Superior temporal gyrus (tissue), 1 donor: ENCODE measurements at regions not wholly inside any gene's neighbourhood (a gene's known extent, or its start where the extent isn't known, plus 50 kb on each side); places are given as distances from the start of the nearest gene placed in this dataset.

Experiments used
- DNase-seq: peaks from one replicate; pipeline ENCODE4 v3.0.0-alpha.2; 2016; ENCODE audit errors: extremely low spot score

DNA sequence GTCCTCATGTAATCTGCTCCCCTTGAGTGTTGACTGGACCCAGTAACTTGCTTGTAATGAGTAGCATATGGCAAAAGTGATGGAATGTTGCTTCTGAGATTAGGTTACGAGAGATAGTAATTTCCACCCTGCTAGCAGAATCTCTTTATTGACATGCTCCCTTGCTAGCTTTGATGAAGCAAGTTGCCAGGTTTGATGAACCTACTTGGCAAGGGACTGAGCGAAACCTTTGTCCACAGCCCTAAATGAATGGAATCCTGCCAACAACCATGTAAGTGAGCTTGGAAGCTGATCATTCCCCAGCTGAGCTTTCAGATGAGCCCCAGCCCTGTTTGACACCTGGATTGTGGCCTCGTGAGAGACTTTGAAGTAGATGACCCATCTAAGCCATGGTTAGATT lies 120.8 kb upstream of the PLXNC1 start:
- no peak for DNase-seq

DNA sequence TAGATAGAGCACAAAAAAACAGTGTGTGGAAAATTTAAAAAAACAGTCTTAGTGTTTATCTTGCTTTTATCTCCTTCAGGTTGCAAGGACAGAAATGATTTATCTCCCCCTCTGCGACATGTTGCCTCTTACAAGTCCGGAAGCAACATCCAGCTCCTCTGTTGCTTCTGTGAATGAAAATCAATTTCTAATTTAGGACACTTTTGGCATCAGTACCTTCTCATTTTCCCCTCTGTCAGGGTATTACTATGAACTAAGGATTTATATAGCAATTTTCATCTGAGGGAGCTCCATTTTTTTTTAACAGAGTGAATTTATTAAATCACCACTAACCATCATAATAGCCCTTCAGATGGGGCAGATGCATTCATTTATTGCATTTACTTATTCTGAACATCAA lies 116.6 kb upstream of the PLXNC1 start:
- no peak for DNase-seq

DNA sequence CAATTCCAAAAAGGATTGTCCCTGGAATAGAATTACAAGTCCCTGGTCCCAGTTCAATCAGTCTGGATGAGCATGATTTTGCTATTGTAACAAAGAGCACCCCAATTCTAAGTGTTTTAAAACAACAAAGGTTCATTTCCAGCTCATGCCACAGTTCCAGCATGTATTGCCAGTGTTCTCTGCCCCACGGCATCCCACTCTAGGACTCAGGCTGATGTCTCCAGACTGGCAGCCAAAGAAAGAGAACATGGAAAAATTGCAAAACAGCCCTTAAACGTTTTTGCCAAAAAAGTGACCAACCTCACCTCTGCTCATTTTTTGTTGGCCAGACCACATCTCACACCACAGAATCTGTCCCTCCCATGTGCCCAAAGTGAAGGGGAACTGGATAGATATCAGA lies 116.0 kb upstream of the PLXNC1 start:
- DNase-seq = no peak

DNA sequence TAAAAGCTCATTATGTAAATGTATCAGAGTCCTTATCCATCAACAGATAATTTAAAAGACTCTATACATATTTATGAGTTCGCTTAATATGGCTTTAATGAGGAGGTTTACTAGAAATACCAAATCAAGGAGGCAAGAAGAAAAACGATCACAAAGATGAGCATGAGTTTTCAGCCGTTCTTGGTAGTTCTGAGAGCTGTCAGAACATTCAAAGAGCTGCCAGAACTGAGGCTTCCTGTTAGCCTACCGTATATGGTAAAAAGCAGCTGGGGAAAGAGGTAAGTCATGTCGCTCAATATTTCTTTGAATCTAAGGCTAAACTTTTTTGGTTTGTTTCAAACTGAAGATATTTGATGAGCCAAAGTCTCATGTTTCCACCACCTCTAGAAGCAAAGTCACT lies 115.3 kb upstream of the PLXNC1 start:
- DNase-seq = no peak

DNA sequence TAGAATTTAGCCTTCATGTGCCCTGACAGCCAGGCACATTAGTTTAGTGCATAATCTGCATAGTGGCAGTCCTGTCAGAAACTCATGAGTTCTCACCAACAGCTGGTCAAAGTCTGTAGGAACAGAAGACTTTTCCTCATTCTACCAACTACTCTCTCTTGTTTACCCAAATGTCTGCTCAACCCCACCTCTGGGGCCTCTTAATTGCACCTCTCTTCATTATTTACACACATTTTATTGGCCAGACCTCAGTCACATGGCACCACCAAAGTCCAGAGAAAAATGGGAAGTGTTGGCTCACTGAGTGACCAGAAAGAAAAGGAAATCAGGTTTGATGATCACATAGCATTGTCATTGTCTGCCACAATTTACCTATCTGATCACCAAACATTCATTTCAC lies 114.6 kb upstream of the PLXNC1 start:
- DNase-seq = no peak

DNA sequence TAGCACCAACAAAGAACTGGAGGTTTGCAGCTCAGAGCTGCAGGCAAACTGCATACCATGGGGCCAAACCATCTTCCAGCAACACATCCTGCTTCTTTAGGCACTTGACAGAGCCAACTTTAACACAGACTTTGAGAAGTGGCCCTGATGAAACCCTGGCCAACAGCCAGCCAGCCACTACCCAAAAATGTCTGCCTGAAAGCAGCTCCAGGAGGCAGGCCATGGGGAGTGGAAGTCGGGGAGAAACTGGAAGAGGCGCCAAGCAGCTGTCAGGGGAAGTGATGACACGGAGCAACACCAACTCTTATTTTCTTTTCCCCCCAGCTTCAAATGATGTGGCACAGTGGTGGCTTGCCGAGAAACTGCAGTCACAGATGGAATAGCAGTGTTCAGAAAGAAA lies 110.9 kb upstream of the PLXNC1 start:
- no peak for DNase-seq

DNA sequence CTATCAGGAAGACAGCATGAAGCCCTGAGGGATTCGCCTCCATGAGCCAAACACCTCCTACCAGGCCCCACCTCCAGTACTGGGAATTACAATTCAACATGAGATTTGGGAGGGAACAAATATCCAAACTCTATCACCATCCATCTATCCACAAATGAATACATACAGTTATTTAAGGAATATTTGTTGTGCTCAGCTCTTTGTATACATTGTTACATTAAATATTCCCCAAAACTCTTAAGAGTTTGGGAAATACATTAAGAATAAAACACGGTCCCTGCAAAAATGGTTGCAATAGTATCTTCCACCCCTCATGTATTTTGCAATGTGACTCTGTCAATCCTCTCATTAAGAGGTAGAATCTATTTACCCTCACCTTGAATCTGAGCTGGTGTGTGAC lies 109.8 kb upstream of the PLXNC1 start:
- DNase-seq = no peak

DNA sequence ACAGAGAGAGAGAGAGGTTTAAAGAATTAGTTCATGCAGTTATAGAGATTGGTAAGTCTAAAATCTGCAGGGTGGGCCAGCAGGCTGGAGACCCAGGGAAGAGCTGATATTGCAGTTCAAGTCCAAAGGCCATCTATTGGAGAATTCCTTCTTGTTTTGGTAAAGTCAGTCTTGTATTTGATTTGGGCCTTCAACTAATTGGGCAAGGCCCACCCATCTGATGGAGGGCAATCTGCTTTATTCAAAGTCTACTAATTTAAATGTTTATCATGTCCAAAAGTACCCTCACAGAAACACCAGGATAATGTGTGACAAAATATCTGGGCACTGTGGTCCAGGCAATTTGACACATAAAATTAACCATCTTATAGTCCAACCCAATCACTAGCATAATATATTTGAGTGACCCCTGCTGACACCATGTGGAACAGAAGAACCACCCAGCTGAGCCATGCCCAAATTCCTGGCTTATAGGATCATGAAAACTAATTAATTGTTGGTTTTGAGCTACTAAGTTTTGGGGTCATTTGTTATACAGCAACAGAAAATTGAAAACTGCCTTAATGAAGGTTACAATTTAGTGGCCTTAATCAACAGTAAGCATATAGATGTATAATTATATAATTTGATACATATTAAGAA lies 109.1 kb upstream of the PLXNC1 start:
- DNase-seq = no peak

DNA sequence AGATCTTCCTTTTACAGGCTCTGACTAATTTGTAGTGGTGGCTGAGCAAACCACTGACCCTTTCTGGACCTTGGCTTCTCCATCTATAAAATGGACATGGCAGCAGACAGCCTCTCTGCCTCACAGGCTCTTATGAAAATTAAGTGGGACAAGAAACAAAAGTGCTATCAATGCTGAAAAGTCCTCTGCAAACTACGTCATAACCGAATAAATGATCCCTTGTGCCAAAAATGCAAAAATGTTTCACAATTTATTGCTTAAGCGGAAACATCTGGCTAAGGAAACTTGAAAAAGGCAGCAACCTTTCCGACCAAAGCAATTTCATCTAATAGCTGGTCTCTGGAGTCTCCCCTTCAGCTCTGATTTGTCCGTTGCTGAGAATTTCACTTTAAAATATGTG lies 108.5 kb upstream of the PLXNC1 start:
- no peak for DNase-seq

DNA sequence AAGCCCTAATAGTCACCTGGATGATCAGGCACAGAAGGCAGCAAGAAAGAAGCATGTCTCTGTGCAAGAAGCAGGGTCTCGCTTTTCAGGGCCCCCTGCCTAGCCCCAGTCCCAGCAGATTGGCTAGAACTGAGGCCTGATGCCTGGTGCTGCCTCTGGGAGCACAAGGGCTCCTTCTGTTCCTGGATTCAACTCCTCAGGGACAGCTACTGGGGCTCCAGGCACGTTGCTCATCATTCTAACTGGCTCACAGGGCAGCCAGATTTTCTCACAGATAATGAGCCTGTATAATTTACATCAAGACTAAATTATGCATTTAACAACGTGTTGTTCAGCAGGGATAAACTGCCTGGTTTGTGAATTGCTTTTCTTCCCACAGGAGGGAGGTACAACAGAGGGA lies 106.5 kb upstream of the PLXNC1 start:
- DNase-seq = no peak

DNA sequence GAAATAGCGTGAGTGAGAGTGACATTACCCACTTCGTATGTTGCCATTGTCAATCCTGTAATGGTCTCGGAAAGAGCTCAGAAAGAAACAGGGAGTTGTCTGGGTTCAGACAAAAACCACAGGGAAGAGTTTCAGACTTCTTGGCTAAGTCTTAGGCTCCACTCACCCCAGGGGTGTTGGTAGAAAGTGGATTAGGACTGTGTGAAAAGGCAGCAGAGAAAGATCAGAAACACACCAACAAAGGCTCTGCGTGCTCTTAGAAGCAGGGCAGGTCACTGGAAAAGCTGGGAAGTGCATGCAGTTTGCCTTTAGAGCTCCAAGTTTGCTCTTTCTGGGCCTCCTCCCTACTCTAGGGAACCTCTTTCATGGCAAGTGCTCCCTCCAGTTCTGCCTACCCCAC lies 106.1 kb upstream of the PLXNC1 start:
- no peak for DNase-seq

DNA sequence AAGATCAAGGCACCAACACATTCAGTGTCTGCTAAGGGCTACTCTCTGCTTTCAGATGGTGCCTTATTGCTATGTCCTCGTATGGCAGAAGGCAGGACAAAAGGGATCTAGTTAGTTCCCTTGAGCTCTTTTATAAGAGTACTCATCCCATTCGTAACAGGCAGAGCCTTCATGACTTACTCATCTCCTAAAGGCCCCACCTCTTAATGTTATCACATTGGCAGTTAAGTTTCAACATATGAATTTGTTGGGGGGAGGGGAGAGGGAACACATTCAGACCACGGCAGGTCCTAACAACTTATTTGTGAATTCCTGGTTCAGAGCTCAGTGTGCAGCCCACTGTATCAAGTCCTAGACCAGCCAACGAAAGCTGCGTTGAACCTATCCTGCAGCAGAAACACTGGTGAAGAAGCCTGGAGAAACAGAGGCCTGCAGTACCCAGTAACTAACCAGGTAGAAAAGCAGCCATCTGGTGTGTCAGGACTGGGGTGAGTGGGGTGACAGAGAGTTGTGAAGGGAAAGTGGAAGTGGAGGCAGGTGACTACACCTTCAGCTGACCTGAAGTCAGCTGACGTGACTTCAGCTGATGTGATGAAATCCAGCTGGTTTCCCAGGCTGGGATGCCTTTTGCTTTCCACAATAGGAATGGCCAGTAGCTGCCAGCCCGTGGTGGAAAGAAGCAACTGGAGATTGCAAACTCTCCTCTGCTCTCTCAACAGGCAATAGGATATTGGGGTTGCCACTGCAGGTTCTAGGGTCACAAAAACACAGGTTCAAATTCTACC lies 101.6 kb upstream of the PLXNC1 start:
- no peak for DNase-seq

DNA sequence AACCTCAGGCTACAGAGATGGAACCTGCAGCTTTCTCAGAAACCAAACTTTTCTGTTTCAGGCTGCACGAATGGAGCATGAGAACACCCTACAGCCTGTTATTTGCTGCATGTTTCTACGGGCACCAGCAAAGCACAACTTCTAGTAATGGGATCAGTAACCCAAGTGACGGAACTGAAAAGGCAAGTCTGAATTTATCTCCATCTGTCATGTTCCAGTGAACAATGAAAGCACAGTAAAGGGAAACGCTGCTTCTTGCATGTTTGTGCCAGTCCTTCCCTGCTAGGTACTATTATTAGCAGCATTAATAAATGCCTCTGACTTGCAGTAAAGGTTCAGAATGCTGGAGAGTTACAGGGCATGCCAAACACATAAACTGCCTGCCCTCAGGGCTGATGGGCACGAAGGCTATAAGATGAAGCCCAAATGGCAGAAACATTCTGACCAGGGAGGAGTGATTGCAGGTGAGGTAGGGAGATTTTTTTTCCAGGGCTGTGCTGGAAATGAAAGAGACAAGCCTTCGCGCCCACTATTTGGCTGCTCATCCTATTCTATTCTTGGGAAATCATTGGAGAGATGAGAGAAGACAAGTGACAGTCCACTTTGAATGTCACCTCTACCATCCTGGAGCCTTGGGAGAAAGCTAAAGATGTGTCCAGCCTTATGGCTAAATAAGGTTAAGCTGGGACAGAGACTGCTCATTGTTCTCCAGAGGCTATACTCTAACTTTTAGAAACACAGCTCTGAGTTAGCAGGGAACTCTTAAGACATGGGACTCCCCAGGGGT lies 100.4 kb upstream of the PLXNC1 start:
- DNase-seq = no peak

DNA sequence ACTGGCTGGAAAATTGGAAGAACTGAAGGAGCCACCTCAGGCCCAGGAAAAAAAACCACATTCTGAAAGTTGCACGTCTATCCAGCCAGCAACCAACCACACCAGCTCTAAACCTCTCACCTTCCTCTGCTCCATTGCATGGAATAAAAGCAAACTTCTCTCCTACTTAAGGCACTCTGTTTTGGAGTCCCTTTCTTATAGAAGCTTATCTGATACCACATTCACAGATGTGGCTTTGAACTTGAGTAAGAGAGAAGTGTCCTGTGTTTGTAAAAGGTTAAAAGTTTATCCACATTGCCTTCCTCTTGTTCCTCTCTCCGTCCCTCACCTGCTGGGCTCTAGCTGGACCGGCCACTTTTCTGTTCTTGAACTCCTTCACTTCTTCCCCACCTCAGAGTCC lies 99.6 kb upstream of the PLXNC1 start:
- no peak for DNase-seq

DNA sequence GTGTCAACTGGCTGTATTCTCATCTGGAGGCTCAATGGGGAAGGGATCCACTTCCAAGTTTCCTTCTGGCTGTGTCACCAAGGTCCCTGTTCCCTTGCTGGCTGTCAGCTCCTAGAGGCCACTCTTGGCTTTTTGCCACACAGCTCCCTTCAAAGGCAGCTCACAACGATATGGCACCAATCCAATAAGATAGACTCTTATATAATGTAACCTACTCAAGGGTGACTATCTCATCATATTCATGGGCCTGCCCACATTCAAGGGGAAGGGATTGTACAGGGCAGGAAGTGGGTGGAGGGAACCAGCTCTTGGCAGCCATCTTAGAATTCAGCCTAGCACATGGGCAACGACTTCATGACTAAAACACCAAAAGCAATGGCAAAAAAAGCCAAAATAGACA lies 98.7 kb upstream of the PLXNC1 start:
- no peak for DNase-seq

DNA sequence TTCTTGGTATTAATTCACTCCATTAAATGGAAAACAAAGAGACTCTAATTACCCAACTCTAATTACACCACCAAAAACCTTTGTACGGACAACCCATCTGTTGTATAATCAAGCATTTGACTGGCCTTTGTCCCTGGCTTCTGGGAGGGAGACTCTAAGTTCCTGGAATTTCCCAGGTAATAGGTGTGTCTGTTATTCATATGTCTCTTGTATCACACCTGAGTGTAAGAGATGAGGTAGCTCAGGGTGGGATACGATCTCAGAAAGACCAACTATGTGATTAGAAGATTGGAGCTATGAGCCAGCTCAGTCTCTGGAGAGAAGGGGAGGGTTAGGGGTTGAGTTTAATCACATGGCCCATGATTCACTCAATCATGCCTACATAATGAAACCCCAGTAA lies 94.7 kb upstream of the PLXNC1 start:
- no peak for DNase-seq

DNA sequence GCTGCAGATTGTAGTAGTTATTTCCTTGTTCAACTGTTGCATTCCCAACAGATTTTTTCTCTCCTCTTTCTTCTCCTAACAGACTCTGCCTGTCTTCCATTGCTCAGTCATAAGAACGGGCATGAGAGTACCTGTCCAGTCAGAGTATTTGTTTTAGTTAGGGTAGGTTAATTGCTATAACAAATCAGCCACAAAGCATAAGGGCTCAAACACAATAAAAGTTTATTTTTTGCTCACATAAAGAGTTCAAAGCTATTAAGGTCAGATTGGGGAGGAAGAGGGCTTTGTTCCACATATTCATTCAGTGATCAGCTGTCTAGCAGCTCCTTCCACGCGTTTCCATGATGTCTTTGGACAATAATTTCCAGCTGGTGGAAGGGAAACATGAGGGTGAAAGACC lies 92.8 kb upstream of the PLXNC1 start:
- no peak for DNase-seq

DNA sequence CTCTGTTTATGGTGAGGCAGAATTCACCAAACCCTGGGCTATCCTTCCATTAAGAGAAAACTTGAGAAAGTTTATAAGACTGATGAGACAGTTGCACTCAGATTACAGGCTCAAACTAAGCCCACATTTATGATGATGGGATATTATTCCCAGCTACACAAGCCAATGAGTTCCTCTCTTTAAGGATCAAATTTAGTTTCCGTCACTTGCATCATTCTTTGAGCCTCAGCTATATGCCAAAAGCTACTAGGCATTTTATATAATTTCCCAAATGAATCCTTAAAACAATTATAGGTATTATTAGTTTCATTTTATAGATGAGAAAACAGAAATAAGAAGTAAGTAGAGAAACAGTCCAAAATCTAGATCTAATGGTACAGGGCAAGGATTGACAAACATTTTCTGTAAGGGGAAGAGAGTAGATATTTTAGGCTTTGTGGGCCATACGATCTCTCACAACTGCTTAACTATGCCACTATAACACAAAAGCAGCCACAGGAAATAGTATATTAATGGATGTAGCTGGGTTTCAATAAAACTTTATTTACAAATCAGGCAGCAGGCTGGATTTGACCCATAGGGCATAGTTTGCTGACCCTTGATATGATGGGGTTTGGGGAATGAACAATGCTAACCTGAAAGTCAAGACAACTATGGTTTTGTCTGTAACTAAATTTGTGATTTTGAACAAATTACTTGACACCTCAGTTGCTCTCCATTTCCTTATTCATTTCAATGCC lies 91.8 kb upstream of the PLXNC1 start:
- DNase-seq = no peak

DNA sequence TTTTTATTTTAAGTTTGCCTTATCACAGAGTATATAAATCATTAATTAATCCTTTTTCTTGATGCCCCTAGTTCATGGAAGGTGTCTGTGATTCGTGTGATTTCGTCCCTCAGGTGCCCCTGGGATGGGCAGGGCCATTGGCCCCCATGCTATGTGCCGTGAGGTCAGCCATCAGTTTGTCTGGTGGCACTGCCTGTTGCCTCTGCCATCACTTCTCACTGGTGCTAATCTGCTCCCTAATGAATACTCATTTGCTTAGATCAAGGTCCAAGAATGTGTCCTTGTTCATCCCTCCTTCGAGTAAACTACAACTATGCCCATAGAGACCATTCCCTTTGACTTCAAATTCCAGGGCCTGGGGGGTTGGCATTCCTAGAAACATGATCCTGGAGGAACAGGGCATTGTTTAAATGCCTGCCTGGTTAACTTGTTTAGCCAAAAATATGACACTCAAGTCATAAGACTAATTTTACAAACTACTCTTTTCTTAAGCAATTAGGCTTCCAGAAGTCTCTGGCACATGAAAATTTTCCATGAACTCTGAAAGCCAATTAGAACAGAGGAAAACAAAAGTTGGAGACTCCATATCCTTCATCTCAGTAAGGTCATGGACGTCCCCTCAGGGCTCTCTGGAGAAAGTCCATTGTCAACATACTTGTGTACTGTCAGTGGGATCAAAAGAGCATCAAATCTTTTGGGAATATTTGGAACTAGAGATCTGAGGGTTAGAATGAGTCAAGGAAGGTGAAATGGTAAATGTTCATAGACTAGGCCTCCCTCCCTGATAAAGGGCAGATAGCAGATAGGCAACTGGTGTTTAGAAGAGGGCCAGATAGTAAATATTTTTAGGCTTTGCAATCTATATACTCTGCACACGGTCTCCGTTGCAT lies 90.9 kb upstream of the PLXNC1 start:
- DNase-seq = no peak

DNA sequence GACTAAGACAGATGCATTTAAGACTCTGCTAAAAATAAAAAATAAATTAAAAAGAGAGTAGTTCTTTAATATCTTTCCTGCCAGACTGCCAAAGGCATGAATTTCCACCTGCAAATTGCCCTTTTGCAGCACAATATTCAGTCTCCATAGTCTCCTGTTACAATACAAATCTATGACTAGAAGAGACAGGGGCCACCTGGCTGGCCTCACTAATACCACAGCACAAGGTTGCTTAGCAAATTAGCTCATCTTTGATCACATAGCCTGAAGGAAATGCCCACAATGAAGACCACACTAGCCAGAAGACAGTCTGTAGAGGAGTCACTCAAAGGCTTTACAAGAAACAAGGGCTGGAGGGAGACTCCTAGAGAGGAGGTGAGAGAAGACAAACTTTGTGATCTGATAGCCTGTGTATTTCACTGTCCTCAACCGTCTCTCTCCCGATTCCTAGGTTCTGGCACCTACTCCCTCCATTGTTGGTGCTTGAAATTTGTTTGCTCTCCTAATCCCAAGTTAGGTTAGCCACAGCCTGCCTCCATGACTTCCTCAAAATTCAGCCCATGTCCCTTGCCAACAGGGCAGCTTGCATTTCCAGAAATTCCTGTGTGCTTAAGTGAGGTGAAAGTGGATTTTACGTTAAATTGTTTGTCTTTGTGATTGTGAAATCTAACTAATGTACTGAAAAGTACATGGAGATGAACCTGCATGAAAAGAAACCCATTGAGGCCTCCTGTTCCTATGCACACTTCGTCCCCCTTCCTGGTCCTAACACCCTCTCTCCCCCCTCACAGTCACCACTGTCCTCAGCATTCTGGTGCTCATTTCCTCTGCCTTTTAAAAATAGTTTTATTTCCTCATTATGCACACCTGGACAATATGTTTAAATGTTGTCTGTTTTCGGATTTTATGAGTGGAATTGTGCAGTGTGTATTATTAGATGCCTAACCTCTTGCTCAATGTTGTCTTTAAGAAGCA lies 88.7 kb upstream of the PLXNC1 start:
- no peak for DNase-seq
